GM12875 (cell line): ENCODE measurements at regions not wholly inside any gene's neighbourhood (a gene's known extent, or its start where the extent isn't known, plus 50 kb on each side); places are given as distances from the start of the nearest gene placed in this dataset.

Source experiments
- H3K4me3 ChIP-seq: one replicate; pipeline ENCODE4 v1.5.1; 2011; ENCODE audit warnings: low read depth, low read length, control low read depth
- CTCF ChIP-seq: IDR thresholded peaks from 2 replicates; pipeline ENCODE4 v1.5.1; 2011; ENCODE audit warnings: low read depth, mild to moderate bottlenecking, control low read depth, inconsistent platforms, low read length, moderate library complexity, borderline replicate concordance; ENCODE audit not compliant: insufficient read depth

GRCh38 chr4:124372916-124373315 is 339.6 kb downstream of the ANKRD50 start:
- no peak overlapping the region for H3K4me3 ChIP-seq
- no peak for TF ChIP-seq CTCF

GRCh38 chr4:124386163-124386562 is 326.4 kb downstream of the ANKRD50 start:
- TF ChIP-seq CTCF = no peak
- no peak overlapping the region for H3K4me3 ChIP-seq

GRCh38 chr4:124386648-124387047 is 325.9 kb downstream of the ANKRD50 start:
- TF ChIP-seq CTCF = no peak
- H3K4me3 ChIP-seq = no peak overlapping the region

- no peak for TF ChIP-seq CTCF
- H3K4me3 ChIP-seq = no peak overlapping the region
These were observed 322.9 kb downstream of the ANKRD50 start for GRCh38 chr4:124389591-124389990.

- TF ChIP-seq CTCF = no peak
- no peak overlapping the region for H3K4me3 ChIP-seq
These were observed 321.7 kb downstream of the ANKRD50 start for GRCh38 chr4:124390861-124391260.

- no peak for TF ChIP-seq CTCF
- no peak overlapping the region for H3K4me3 ChIP-seq
These were observed 316.2 kb downstream of the ANKRD50 start for GRCh38 chr4:124396333-124396732.

GRCh38 chr4:124401606-124402005 is 310.9 kb downstream of the ANKRD50 start:
- no peak for TF ChIP-seq CTCF

More at GRCh38 chr4:124401606-124402005, 310.9 kb downstream of the ANKRD50 start:
- H3K4me3 ChIP-seq = no peak overlapping the region
